HG03442 (cell line): ENCODE measurements at regions not wholly inside any gene's neighbourhood (a gene's known extent, or its start where the extent isn't known, plus 50 kb on each side); places are given as distances from the start of the nearest gene placed in this dataset.

Experiments
- ATAC-seq: cut with Tn5 transposase; IDR thresholded peaks from one replicate; pipeline ENCODE4 v1.9.1; 2021; ENCODE audit warnings: mild to moderate bottlenecking, moderate library complexity; ENCODE audit not compliant: unreplicated experiment

DNA sequence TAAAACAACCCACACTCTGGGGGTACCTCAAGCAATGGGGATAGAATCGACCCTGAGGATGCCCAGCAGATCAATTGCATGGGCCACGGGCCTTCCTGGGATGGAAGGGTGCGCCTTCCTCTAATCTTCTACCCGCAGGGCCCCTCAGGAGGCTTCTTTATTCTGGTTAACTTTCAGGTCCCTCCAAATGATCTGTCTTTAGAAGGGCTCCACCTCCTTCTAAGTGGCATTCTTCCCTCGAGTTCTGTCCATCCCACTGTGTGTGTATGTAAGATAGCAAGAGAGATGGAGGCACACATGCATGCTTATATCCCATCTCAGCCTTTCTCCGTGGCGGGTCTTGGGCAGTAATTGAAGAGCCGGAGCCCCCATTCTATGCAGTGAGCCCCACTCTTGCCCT lies 125.7 kb downstream of the MRM1 start:
- ATAC-seq, result no peak

DNA sequence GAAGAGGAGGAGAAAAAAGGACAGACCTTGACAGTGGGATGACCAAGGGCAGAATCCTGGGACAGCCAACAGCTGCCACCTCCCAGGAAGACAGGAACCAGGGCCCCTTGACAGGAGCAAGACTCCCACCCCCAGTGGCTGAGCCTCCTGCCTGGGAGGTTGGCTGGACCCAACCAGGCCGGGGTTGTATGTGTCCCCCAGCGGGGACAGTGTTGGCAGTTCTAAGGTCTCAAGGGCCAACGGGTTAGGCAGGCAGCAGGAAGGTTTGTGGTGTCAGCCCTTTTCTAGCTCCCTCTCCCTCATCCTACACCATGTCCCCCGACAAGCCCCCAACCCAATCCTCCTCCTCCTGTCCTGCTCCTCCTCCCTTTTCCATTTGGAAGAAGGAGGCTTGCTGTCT lies 126.2 kb downstream of the MRM1 start:
- no peak for ATAC-seq

DNA sequence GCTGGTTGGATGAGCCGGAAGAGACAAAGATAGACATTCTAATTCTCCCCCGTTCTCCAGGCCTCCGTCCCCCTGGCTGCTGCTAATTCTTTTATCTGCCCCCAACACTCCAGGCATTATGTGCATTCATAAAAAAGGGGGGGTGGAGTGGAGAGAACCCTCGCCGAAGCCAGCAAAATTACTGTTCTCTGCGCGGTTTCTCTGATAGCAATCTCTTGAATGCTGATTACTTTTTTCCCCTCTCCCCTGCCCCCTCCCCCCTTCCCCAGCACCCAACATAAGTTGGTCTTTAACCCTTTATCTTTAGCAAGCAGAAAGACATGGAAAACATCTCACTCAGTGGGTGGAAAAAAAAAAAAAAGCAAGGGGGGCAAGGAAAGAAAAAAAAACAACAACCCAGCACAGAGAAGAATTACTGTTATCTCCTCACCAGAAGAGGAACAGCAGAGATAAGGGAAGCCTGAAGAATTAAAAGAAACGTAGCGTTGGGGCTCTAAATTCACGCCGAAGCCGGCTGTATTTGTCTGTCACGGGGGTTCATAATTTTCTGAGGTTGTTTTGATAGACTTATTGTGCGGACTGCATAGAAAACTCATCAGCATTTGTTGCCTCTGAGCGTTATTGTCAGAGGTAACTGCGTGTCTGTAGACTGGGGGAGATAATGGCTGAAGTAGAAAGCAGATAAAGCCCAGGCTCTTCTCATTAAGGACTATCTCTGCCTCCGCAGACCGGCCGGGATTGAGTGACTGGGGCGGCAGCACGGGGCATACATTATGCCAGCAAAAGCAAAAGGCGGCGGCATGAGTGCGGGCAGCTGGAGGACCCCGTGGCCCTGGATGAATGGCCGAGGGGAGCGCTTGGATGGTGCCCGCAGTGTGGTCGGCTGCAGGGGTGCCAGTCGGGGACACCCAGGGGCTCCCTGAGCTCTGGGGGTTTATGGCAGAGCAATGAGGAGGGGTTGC lies 126.9 kb downstream of the MRM1 start:
- ATAC-seq, result no peak

DNA sequence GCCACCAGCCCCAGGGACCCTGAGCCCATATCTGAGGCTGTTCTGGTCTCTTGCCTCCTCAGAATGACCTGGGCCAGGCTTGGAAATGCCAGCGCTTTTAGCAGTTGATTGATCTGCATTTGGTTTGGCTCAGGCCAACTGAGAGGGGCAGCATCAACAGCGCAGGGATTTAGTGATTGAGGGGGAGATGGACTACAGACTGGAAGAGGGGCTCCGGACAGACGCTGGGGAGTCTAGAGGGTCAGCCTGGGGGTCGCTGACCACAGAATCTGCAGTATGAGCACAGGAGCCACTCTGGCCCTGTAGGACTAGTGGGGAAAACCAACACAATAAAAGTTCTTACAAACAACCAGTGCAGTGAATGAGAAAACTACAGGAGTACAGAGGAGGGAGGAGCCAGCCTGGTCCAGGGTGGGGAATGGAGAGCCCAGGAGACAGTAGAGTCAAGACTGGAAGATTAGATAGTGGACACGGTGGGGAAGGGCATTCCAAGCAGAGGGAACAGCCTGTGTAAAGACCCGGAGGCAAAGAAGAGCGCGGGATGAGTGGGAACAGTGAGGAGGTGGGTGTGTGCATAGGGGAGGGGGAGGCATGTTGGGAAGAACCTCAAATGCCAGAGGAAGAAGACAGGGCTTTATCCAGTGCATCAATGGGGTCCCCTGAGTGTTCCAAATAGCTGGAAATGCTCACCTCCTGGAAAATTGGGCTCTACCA lies 128.9 kb downstream of the MRM1 start:
- no peak for ATAC-seq

DNA sequence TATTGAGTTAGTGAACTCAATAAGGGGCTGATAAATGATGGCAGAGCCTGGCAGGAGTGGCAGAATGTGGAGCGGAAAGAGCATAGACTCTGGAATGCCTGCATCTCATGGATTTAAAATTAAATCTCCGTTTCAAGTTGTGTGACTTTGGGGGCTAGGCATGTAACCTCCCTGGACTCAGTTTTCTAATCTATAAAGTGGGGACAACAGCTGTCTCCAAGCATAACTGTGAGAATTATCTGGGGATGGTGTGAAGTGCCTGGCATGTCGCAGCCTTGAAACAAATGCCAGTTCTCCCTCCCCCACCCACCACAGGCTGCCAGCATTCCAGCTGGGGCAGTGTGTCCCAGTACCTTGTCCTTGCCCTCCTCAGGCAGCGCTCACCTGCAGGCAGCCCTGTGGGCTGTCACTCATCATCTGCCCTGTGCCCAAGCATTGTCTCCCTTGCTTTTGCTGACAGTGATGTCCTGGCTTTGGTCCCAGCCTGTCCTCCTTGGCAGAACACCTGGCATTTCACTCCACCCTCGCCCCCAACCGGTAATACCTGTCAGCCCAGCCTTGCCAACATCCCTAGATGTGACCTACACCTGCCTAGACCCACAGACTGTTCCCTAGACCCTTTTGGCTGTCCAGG lies 129.6 kb downstream of the MRM1 start:
- no peak for ATAC-seq

DNA sequence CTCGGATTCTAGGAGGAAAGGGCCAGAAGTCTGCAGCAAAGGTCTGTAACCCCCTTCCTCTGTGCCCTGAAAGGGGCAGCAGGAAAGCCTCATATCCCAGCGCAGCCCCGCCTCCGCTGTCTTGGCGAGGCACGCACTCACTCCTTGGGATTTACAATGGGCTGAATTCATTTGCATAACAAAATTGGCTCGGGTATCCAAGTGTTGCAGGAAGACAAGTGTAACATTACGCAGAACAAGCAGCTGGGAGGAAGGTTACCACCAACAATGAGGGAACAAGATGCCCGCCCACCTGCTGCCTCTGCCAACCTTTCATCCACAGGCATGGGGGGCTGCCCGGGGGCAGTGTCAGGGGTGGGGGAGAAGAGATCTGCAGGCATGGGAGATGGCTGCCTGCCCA lies 130.4 kb downstream of the MRM1 start:
- ATAC-seq, result no peak

DNA sequence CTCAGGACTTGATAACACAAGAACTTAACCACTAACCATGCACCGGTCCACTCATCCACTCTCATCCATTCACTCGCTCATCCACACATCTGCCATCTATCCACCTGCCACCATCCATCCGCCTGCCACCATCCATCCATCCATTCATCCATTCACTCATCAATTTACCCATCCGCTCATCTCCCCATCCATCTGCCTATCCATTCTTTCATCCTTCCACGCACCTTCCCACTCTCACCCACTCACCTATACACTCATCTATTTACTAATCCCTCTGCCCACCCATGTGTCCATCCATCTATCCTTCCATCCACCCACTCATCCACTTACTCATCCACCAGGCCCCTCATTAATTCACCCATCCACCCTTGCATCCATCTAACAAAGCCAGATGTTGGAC lies 131.0 kb downstream of the MRM1 start:
- ATAC-seq, result no peak

DNA sequence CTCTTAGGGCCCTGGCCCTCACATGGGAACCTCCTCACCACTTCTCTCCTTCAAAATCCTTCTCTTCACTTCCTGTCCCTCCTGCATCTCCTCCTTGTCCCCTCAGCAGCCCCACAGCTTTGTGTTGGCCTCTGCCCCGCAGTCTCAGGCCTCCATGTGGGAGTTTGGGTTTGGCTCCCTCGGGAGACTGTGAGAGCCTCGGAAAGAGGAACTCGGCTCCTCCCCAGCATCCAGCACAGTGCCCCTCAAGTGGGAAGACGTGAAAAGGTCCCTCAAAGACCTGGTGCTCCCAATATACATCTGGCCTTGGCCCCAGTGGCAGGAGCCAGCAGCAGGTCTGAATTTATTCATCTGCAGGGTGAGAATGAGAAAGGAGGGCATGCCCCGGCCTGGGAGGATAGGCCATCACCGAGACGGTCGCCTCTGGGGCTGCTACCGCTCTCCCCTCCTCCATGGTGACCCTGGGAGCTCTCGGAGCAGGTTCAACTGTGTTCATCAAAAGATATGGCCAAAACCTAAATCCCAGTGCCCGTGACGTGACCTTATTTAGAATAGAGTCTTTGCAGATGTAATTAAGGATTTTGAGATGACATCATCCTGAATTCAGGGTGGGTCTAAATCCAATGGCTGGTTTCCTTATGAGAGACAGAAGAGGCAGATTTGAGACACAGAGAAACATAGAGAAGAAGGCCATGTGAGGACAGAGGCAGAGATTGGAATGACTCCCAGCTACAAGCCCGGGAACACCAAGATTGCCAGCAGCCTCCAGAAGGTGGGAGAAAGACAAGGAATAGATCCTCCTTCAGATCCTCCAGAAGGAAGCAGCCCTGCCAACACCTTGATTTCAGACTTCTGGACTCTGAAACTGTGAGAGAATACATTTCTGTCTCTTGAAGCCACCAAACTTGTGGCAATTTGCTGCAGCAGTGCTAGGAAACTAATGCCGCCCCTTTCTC lies 135.1 kb downstream of the MRM1 start:
- ATAC-seq, result no peak

DNA sequence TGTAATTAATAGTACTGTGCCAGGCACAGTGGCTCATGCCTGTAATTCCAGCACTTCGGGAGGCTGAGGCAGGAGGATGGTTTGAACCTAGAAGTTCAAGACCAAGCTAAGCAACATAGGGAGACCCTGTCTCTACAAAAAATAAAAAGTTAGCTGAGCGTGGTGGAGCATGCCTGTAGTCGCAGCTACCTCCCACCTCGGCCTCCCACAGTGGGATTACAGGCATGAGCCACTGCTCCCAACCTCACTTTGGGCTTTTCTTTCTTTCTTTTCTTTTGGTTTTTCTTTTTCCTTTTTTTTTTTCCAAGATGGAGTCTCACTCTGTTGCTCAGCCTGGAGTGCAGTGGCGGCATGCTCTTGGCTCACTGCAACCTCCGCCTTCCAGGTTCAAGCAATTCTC lies 137.8 kb downstream of the MRM1 start:
- ATAC-seq, result no peak

DNA sequence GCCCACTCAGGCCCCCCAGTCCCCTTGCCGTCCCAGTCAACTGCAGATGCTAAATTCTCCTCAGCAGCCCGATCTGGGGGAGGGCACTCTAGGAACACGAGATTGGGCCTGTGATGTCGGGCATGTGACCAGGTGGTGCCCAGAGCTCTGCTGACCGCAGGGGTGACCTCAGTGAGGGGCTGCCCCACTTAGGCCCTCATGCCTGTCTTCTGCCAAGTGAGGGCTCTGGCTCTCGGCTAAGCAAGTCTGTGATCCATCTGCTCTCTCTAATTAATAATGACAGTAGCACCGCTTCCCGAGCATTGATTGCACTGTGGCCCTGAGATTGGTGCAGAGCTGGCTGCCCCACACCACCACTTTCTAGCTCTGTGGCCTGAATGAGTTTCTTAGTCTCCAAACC lies 138.8 kb downstream of the MRM1 start:
- ATAC-seq, result no peak

DNA sequence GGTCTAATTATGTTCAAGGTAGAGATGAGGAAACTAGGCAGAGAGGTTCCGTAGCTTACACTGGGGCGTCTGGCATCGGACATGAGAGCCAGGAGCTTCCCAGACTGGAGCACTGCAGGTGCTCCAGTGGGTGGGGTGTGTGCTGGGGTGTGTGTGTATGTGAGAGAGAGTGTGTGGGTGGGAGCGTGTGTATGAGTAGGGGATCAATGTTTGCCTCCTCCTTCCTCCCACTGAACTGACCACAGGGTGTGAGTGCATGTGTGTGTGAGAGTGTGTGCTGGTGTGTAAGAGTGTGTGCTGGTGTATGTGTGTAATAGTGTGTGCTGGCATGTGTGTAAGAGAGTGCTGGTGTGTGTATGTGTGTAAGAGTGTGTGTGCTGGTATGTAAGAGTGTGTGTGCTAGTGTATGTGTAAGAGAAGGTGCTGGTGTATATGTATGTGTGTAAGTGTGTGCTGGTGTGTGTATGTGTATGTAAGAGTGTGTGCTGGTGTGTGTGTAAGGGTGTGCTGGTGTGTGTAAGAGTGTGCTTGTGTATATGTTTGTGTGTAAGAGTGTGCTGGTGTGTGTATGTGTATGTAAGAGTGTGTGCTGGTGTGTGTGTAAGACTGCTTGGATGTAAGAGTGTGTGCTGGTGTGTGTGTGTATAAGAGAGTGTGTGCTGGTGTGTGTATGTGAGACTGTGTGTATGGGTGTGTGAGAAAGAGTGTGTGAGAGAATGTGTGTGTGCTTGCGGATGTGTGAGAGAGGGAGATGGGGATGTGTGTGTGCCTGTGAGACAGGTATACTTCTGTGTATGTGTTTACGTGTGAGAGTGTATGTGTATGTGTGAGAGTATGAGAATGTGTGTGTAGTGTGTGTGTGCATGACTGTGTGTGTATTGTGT lies 139.9 kb downstream of the MRM1 start:
- no peak for ATAC-seq

DNA sequence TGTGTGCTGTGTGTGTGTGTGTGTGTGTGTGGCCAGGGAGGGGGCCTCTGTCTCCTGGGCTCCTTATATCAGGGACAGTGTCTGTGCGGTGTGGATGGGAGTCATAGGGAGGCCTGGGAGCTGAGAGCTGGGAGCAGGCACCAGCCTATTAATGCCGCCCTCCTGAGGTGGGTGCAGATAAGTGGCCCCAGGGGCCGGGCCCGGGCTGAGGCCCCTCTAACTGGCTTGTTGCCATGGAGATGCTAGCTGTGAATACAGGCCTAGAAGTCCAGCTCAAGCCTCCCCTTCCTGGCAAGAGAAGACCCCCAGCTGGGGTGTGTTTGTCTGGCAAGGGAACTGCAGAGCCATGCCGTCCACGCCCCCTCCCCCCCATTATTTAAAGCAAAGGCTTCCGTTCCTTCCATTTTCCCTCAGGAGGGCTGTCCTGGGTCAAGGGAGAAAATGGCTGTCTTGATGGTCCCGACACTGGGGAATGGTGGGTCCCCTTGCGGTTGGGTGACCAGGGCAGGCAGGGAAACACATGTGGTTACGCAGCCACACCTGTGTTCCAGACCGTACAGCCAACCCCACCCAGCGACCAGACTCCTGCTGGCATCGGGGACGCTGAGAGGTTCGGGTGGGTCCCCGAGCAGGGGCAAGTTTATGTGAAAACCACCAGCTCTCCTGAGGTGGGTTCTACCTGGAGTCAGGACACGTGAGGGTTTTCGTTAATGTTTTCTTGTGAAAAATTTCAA lies 141.1 kb downstream of the MRM1 start:
- ATAC-seq, result no peak

DNA sequence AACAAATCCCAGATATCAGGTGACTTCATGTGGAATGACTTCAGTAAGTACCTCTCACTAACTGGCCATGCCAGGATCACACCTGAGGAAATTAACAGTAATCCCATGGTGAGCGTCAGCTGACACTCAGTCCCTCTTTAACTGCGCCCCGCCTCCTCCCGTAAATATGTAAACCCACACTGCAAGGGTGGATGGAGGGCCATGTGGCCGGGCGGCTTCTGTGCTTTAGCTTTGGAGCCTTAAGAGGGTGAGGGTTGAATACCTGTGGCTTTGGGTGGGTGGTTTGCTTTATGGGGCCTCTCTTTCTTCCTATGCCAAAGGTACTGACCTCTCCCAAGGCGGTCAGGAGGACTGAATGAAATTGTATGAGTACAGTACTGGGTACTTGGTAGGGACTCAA lies 141.7 kb downstream of the MRM1 start:
- ATAC-seq, result no peak

DNA sequence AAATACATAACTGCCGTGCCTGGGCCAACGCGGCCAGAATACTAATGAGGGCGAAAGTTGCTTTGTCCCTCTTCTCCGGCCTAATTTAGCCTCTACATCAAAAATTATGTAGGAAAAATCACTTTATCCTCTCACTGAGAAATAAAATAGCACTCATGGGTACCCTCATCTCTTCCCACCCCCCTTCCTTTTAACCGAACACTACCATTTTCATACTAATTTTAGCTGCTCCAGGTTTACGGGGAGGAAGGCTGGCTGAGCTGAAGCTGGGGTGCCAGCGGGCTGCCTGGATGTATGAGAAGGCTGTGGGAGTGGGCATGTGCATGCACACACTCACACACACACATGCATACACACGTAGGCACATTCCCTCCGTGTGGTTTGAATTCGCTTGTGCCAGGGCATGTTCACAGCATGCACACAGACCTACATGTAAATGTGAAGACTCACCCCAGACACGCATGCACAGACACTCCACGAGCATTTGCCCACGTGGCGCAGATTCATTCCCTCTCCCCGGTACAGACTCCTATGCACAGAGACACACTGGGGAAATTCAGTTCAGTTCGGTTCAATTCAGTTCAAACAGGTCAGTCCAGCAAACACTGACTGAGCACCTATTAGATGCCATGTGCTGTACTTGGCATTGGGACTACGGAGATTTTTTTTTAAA lies 145.1 kb downstream of the MRM1 start:
- no peak for ATAC-seq

DNA sequence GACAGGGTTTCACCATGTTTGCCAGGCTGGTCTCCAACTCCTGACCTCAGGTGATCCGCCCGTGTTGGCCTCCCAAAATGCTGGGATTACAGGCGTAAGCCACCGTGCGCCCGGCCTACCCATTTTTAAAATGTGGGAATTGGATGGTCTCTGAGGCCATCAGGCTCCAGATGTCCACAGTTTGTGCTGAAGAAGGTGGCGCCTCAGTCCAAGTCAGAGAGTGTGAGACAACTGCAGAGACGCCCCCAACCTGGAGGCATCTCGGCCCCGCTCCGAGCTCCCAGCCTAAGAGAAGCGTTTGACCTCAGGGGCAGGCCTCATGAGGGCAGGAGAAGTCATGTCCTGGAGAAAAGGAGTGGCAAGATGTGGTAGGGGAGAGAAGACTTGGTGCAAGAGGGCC lies 146.5 kb downstream of the MRM1 start:
- no peak for ATAC-seq

DNA sequence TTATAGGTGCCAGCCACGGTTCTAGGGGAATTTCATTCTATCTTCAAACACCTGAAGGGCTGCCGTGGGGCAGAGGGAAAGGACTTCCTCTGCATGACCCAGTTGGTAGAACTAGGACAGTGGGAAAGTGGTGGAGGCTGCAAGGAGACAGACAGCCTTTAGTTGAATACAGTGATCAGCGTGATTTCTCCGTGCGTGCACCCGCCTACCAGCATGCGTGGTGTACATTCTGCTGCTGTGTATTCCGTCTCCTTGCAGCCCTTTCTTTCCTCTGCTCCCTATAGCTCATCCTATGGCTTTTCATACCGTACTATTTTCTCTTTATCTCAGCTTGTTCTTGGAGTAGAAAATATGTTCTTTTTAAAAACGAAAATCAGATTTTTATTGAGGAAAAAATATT lies 146.9 kb downstream of the MRM1 start:
- no peak for ATAC-seq

DNA sequence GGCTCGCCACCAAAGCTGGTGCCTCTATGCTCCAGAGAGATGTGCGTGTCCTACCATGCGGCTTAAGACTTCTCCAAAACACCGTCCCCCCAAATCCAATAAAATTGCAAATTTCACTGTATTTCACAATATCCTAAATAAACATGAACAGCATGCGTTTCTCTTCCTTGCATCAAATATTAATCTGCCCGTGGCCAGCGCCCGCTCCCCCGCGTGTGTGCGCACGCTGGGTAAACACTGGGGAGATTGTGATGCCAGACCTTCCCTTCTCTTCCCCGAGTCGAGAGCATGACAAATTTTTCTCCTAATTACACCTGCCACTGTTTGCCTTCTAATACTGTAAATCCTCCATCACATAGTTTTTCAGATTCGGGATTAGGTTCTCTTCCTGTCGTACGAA lies 148.1 kb downstream of the MRM1 start:
- no peak for ATAC-seq

DNA sequence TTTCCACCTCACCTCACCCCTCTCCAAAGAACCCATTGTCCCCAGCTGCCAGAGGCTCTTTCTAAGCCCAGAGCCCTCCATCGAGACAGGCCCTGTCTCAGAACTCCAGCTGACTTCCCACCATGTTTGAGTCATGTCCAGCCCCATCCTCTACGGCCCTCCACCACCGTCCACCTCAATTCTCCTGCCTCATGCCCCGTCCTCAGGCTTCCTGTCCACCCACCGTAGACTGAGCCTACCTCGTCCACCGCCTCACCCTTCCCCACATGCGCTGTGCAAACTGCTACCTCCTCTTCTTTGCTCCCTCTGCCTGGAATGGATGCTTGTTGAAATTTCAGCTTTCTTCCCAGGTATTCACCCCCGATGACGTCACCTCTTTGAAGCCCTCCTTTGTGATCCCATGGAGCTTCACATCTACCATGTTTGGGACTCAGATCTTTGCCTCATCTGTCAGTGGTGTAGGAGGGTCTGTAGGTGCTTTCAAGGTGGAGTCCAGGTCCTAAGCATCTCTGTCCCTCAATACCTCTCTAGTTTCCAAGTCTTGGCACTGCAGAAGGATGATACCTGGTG lies 149.0 kb downstream of the MRM1 start:
- no peak for ATAC-seq
